ENCODE measurements at regions not wholly inside any gene's neighbourhood (a gene's known extent, or its start where the extent isn't known, plus 50 kb on each side); places are given as distances from the start of the nearest gene placed in this dataset.

- peaks cover 8% of the 10 kb centered on the region for H3K9me3 Mint-ChIP-seq
- peaks cover 44% of the 10 kb centered on the region for H3K4me1 Mint-ChIP-seq (ENCODE audit: low read depth)
- intact Hi-C loops (cut with micrococcal nuclease): no loop called here
- no peak overlapping the region for H3K4me3 Mint-ChIP-seq
- H3K27me3 Mint-ChIP-seq: peaks cover 8% of the 10 kb centered on the region
- no peaks in the 10 kb centered on the region for H3K36me3 Mint-ChIP-seq (ENCODE audit: low read depth)
- H3K27ac Mint-ChIP-seq: no peak overlapping the region
Measured at GRCh38 chr2:111711270-111711669, 172.7 kb downstream of the ANAPC1 start.

GRCh38 chr2:111712361-111712760, 171.6 kb downstream of the ANAPC1 start:
- intact Hi-C loops (cut with micrococcal nuclease): no loop called here
- peaks cover 8% of the 10 kb centered on the region for H3K27me3 Mint-ChIP-seq
- no peak overlapping the region for H3K4me3 Mint-ChIP-seq
- no peaks in the 10 kb centered on the region for H3K36me3 Mint-ChIP-seq (ENCODE audit: low read depth)
- H3K9me3 Mint-ChIP-seq: peaks cover 8% of the 10 kb centered on the region
- H3K27ac Mint-ChIP-seq: no peak overlapping the region
- H3K4me1 Mint-ChIP-seq (ENCODE audit: low read depth): peaks cover 44% of the 10 kb centered on the region

- Mint-ChIP-seq H3K4me3 (no peak overlapping the region), H3K27me3 (peaks cover 8% of the 10 kb centered on the region), H3K27ac (no peak overlapping the region), H3K36me3 (ENCODE audit: low read depth) (no peaks in the 10 kb centered on the region), H3K4me1 (ENCODE audit: low read depth) (peaks cover 44% of the 10 kb centered on the region), H3K9me3 (peaks cover 8% of the 10 kb centered on the region)
- intact Hi-C loops (cut with micrococcal nuclease): no loop called here
Measured at GRCh38 chr2:111712940-111713515, 171.0 kb downstream of the ANAPC1 start.

GRCh38 chr2:111715987-111716904, 167.7 kb downstream of the ANAPC1 start:
- H3K4me1 Mint-ChIP-seq (ENCODE audit: low read depth): peaks cover 28% of the 10 kb centered on the region
- H3K4me3 Mint-ChIP-seq: no peak overlapping the region
- intact Hi-C loops (cut with micrococcal nuclease): no loop called here
- H3K27ac Mint-ChIP-seq: no peak overlapping the region
- H3K9me3 Mint-ChIP-seq: peaks cover 8% of the 10 kb centered on the region
- H3K27me3 Mint-ChIP-seq: peaks cover 6% of the 10 kb centered on the region
- H3K36me3 Mint-ChIP-seq (ENCODE audit: low read depth): no peaks in the 10 kb centered on the region

GRCh38 chr2:111716905-111717775, 166.9 kb downstream of the ANAPC1 start:
- peaks cover 27% of the 10 kb centered on the region for H3K4me1 Mint-ChIP-seq (ENCODE audit: low read depth)
- no peak overlapping the region for H3K4me3 Mint-ChIP-seq
- no peaks in the 10 kb centered on the region for H3K36me3 Mint-ChIP-seq (ENCODE audit: low read depth)
- H3K9me3 Mint-ChIP-seq: peaks cover 3% of the 10 kb centered on the region
- no peak overlapping the region for H3K27ac Mint-ChIP-seq
- intact Hi-C loops (cut with micrococcal nuclease): no loop called here
- peaks cover 2% of the 10 kb centered on the region for H3K27me3 Mint-ChIP-seq
